NCI-H2081 treated with DMSO at 0.1 percent for 48 hours (cell line): ENCODE measurements at regions not wholly inside any gene's neighbourhood (a gene's known extent, or its start where the extent isn't known, plus 50 kb on each side); places are given as distances from the start of the nearest gene placed in this dataset.
"Not testable (repeated sequence)": the region's sequence is repeated elsewhere in the genome, so short reads cannot be mapped to it uniquely, and the experiment has no call there.

Source experiments
- DNase-seq: peaks from one replicate; lab custom pipeline; 2025; lab: John Stamatoyannopoulos, UW

DNA sequence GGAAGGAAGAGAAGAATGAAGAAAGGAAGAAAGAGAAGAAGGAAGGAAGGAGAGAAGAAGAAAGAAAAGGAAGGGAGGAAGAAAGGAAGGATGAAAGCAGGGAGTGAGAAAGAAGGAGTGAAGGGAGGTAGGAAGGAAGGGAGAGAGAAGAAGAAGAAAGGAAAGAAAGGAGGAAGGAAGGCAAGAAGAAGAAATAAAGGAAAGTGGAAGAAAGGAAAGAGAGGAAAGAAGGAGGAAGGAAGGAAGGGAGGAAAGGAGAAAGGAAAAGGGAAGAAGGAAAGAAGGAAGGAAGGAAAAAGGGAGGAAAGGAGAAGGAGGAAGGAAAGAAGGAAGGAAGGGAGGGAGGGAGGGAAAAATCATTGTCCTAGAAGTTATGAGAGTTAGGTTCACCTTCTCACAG lies 696.6 kb upstream of the TMEM132C start:
- DNase-seq: no peak

GRCh38 chr12:127570793-127571360 lies 696.1 kb upstream of the TMEM132C start:
- no peak for DNase-seq

DNA sequence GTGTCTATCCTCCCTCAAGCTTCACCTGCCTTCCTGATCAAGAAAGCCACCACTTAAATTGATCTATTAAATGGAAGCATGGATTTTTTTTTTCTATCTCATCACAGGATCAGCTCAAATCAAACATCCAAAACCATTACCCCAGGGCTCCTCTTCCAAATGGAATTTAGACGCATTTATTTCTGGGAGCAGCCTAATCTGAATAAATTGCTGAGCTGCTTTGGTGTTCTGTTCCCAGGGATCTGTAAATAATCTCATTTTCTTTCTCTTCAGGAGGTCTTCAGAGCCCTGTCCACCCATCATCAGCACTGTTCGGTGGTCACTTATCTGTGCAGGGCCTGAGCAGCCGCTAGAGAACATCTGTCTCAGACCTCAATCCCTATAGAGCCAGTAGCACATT lies 695.4 kb upstream of the TMEM132C start:
- DNase-seq: no peak

DNA sequence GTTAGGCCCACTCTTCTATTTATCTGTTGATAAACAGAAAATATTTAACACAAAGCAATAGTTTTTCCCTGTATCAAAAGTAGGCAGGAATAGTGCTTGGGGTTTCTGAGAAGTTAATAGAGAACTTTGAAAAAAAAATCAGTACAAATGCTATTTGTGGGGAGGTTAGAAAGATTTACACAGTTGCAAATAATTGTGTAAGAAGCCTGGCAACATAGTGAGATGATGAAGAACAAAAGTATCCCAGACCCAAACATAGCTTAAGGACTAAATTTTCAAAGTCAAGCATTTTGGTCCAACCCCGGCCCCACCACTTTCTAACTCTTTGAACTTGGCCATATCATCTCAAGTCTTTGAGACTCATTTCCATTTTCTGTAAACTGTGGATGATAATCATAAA lies 687.5 kb upstream of the TMEM132C start:
- DNase-seq: no peak

- DNase-seq: no peak
These were observed 684.9 kb upstream of the TMEM132C start for GRCh38 chr12:127582074-127582473.

DNA sequence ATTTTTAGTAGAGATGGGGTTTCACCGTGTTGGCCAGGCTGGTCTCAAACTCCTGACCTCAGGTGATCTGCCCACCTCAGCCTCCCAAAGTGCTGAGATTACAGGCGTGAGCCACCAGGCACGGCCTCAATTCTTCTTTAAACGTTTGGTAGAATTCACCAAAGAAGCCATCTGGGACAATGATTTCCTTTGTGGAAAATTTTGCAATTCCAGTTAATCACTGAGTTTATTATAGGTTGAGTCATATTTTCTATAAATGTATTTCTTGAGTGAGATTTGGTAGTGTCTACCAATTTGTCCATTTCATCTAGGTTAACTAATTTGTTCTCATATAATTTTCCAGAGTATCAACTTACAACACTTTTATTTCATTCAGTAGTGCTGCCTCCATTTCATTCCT lies 683.9 kb upstream of the TMEM132C start:
- no peak for DNase-seq

- DNase-seq: no peak
These were observed 678.7 kb upstream of the TMEM132C start for GRCh38 chr12:127588249-127588648.

GRCh38 chr12:127589541-127589940 lies 677.4 kb upstream of the TMEM132C start:
- no peak for DNase-seq

DNA sequence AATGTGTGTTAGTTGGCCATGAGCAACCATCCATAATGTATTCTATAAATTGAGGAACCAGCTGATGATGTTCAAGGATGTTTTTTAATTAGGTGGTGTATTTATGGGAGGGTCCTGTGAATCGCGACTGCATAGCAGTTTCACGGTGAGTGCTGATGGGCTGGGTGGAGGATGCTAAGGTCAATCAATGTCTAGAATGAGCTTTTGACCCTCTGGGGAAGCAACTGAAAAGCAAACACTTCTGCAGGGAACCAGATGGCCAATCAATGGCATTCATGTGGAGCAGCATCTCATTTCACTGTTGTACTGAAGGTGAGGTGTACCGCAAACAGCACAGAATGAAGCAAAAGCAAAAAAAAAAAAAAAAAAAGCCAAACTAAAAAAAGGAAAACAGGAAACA lies 676.1 kb upstream of the TMEM132C start:
- DNase-seq: no peak

GRCh38 chr12:127592245-127592644 lies 674.7 kb upstream of the TMEM132C start:
- DNase-seq: no peak

DNA sequence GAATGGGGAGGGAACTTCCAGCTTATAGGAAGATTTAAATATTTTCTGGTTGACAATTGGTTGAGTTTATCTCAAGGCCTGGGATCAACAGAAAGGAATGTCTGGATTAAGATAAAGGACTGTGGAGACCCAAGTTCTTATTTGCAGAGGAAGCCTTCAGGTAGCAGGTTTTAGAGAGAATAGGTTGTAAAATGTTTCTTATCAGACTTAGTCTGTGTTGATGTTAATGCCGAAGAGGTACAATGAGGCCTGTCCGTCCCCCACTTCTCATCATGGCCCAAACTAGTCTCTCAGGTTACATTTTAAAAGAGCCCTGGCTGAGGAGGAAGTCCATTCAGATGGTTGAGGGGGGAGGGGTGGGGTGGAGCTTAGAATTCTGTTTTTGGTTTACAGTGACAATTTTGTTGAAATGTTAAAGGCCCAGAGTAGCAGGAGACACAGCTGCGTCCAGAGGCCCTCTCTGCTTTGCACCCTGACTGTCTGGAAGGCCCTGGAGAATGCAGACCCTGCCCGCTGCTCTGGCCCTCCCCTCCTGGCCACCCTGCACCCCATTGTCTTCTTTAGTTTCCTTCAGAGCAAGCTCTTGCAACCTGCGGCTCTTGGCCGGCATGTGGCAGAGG lies 672.5 kb upstream of the TMEM132C start:
- no peak for DNase-seq

DNA sequence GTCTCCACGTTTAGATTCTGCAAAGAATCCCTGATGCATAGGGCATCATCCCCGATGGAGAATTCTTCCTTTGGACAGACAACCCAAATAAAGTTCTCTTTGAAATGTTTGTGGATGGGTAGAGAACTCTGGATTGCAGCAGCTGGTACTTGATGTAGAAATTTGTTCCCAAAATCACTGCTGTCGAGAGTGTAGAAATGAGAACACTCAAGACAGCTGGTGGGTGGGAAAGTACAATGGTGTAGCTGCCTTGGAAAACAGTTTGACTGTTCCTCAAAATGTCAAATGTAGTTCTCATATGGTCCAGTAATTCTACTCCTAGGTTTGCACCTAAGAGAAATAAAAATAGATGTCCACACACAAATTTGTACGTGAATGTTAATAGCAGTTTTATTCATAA lies 671.5 kb upstream of the TMEM132C start:
- DNase-seq: no peak

- DNase-seq: no peak
These were observed 670.1 kb upstream of the TMEM132C start for GRCh38 chr12:127596891-127597290.

DNA sequence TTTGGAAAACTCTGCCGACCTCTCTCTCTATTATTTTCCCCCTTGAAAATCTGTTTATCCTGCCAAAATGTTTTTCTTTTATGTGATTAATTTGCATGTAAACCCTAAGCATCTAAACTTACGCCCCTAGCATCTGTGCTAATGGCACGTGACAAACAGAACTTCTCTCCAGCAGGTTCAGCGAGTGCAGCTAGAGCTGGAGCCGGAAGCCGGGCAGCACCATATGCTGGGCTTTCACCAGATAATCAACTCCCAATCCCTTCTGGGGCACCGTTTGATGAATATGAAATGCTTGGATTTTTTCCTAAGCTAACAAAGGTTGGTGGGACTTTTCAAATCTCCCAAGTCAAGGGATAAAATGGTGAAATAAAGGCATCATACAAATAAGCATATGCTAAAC lies 667.5 kb upstream of the TMEM132C start:
- no peak for DNase-seq

- no peak for DNase-seq
These were observed 666.8 kb upstream of the TMEM132C start for GRCh38 chr12:127600211-127600610.

- no peak for DNase-seq
These were observed 660.4 kb upstream of the TMEM132C start for GRCh38 chr12:127606476-127607015.

DNA sequence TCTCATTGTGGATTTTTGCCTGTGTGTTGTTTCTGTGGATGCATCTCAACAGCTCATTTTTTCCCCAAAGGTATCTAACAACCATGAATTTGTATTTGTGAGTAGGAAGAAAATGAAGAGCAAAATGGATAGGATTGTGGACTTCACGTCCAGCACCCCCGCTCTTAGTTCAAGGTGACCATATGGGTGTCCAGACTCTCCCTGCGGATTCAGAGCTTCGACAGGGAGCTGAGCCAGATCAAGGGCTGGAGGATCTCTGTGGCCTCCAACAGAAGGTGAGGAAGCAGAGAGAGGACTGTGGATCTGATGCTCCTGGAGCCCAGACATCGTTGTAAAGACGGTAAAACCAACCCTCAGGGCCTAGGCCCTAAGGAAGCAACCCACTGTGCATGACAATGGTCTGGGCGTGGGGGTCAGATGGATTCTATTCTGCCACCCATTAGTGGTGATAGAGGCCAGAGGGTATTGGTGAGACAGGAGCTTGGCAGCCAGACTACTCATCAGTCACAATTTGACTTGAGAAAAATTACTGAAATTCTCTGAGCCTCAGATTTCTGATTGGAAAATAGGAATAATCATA lies 659.7 kb upstream of the TMEM132C start:
- DNase-seq: no peak

- DNase-seq: not testable (repeated sequence)
These were observed 658.6 kb upstream of the TMEM132C start for GRCh38 chr12:127608359-127608758.

DNA sequence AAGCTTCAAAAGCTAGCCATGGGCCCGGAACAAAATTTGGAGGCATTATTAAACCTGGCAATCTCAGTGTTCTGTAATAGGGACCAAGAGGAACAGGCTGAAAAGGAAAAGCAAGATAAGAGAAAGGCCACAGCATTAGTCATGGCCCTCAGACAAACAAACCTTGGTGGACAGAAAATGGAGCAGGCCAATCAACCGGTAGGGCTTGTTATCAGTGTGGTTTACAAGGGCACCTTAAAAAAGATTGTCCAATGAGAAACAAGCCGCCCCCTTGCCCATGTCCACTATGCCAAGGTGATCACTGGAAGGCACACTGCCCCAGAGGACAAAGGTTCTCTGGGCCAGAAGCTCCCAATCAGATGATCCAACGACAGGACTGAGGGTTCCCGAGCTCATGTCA lies 653.9 kb upstream of the TMEM132C start:
- no peak for DNase-seq

DNA sequence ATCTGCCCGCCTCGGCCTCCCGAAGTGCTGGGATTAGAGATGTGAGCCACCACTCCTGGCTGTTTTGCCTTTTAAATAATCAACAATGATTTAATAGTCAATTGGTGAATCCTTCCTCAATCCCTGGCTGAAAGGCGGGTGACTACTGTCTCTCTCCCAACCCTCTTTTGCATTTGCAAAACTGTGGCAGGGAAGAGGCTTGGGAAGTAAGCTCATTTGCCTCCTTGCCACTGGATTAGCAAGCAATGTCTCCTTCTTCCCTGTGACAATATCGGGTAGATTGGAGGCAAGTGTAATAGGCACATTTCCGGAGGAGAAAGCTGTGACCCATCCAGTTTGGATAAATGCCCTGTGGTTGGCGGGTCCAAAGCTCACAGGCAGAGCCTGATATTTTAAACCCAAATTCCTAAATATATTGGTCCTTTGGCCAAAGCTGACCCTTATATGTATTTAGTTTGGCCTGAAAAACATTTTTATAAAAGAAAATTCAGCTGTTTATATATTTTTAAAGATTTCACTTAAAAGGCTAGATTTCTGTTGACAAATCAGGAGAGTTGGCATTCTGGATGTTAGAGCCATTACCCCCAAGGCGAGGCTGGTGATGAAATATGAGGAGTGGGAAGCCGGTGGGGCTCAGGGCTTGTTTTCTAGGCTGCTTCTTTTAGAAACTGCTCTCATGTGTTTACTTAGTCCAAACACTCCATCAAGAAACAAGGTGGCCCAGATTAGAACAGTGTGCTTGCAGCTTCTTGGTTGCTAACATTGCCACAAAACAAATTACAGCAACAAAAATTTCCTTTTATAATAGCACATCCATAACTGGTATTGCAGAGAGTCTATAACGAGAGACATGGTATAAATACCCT lies 646.9 kb upstream of the TMEM132C start:
- no peak for DNase-seq

DNA sequence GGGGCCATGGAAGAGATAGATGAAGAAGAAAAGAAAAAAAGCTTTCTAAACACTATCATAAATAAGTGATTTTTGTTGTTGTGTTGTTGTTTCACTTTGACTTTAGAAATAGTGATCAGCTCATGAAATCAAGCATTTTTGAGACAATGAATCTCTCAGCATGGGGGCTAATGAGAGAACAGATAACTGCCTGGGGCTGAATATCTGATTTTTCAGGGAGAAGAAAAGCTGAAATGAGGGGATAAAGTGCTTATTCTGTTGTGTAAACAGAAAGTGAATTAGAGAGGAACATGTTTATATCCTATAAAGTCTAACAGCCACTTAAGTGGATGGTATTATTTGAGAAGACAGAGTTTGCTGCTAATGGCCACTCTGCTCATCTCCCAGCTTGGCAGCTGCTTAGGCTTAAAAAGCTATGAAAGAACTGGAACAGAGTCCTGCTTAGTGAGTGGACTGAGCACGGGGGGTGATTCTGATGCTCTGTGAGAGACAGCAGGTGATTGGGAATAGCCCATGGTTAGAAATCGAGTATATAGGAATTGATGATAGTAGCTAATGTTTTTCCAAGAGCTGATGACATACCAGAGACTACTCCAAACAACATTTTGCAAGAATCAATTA lies 646.1 kb upstream of the TMEM132C start:
- no peak for DNase-seq

DNA sequence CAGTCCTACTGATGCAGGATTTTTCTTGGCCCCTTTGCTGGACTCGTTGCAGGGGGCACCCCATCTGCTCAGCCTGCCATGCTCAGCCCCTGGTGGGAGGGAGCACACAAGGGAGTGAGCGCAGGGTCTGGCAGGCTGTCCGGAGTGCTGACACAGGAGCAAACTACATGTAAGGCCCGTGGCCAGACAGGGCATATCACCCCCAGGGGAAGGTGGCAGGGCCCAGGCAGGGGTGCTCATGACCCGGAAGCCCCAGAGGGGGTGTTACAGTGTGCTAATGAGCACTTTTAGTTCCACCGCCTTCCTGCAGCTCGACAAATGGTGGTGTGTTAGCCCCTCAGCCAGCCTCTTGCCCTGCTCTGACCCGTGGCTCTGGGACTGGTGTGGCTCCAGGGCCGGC lies 645.6 kb upstream of the TMEM132C start:
- DNase-seq: no peak
